OCI-LY7 (cell line): ENCODE measurements at regions not wholly inside any gene's neighbourhood (a gene's known extent, or its start where the extent isn't known, plus 50 kb on each side); places are given as distances from the start of the nearest gene placed in this dataset.

ENCODE experiments used
- BruUV-seq: library from RNA; stranded (reverse); fragments of 400-500 nt; replicated peaks from 2 replicates; lab custom pipeline; 2021; lab: Mats Ljungman, UMichigan
- CTCF ChIA-PET: fragments of 300-600 bp; sonication (Branson Sonifier 250); formaldehyde crosslinking; loops from one replicate; lab custom pipeline; 2022; ENCODE audit warnings: antibody characterized with exemption; ENCODE audit not compliant: unreplicated experiment; lab: Charles Lee
- POLR2A ChIA-PET: fragments of 300-600 bp; sonication (Branson Sonifier 250); formaldehyde crosslinking; loops from one replicate; lab custom pipeline; 2022; ENCODE audit warnings: antibody characterized with exemption; lab: Charles Lee
- DNase-seq: peaks from one replicate; pipeline ENCODE4 v3.0.0-alpha.2; 2015; ENCODE audit warnings: low spot score
- H2AFZ ChIP-seq: fragments of 200-600 bp; sonication (generic), shearing (Covaris generic); 2 replicates; pipeline ENCODE4 v1.6.1; 2014; ENCODE audit warnings: mild to moderate bottlenecking, antibody characterized with exemption, low read length, moderate library complexity
- H3K27ac ChIP-seq: fragments of 200-600 bp; sonication (generic); 2 replicates; pipeline ENCODE4 v1.5.1; 2014; ENCODE audit warnings: mixed run types, low read depth, mild to moderate bottlenecking, moderate library complexity, low read length, inconsistent platforms; ENCODE audit not compliant: poor library complexity, severe bottlenecking
- H3K36me3 ChIP-seq: fragments of 200-600 bp; sonication (generic); 2 replicates; pipeline ENCODE4 v1.6.1; 2014; ENCODE audit warnings: mild to moderate bottlenecking, antibody characterized with exemption, low read length, moderate library complexity, mixed read lengths; ENCODE audit not compliant: insufficient read depth
- H3K4me1 ChIP-seq: fragments of 200-600 bp; sonication (generic); 2 replicates; pipeline ENCODE4 v1.5.1; 2014; ENCODE audit warnings: mild to moderate bottlenecking, low read length; ENCODE audit not compliant: insufficient read depth, poor library complexity, severe bottlenecking
- H3K4me2 ChIP-seq: fragments of 200-600 bp; sonication (generic); 2 replicates; pipeline ENCODE4 v1.6.1; 2014; ENCODE audit warnings: mild to moderate bottlenecking, low read length
- H3K4me3 ChIP-seq: fragments of 200-600 bp; sonication (generic); 2 replicates; pipeline ENCODE4 v1.5.1; 2014; ENCODE audit warnings: mild to moderate bottlenecking, low read depth, low read length; ENCODE audit not compliant: poor library complexity, severe bottlenecking
- H3K79me2 ChIP-seq: fragments of 200-600 bp; sonication (generic); 2 replicates; pipeline ENCODE4 v1.6.1; 2016; ENCODE audit warnings: low read depth, mild to moderate bottlenecking, low read length, moderate library complexity, mixed read lengths; ENCODE audit not compliant: insufficient read depth
- H3K9me2 ChIP-seq: fragments of 200-600 bp; sonication (generic); 2 replicates; pipeline ENCODE4 v1.6.1; 2016; ENCODE audit warnings: mild to moderate bottlenecking, low read length, mixed read lengths; ENCODE audit not compliant: insufficient read depth
- H3K9me3 ChIP-seq: fragments of 200-600 bp; sonication (generic); 2 replicates; pipeline ENCODE4 v1.6.1; 2014; ENCODE audit warnings: mild to moderate bottlenecking, mixed run types, low read length, mixed read lengths
- H4K20me1 ChIP-seq: fragments of 200-600 bp; sonication (generic); 2 replicates; pipeline ENCODE4 v1.6.1; 2014; ENCODE audit warnings: mild to moderate bottlenecking, antibody characterized with exemption, low read length, moderate library complexity, mixed read lengths; ENCODE audit not compliant: insufficient read depth
- EZH2phosphoT487 ChIP-seq: fragments of 200-600 bp; sonication (generic); IDR thresholded peaks from 2 replicates; pipeline ENCODE4 v1.6.1; 2018; ENCODE audit warnings: low read depth, borderline replicate concordance, mild to moderate bottlenecking, mixed run types, antibody characterized with exemption, low read length, moderate library complexity, mixed read lengths
- intact Hi-C: fragments of 100-400 bp; cut with micrococcal nuclease; formaldehyde crosslinking; loops from one replicate; pipeline ENCODE4 v1.10.0; 2022; ENCODE audit not compliant: unreplicated experiment
- TF ChIP-seq, protein P1 (sequence below): fragments of 200-600 bp; sonication (generic); conservative IDR thresholded peaks from 2 replicates; pipeline ENCODE4 v1.5.1; 2014; ENCODE audit warnings: mild to moderate bottlenecking, antibody characterized with exemption, low read length, moderate library complexity, mixed read lengths

DNA sequence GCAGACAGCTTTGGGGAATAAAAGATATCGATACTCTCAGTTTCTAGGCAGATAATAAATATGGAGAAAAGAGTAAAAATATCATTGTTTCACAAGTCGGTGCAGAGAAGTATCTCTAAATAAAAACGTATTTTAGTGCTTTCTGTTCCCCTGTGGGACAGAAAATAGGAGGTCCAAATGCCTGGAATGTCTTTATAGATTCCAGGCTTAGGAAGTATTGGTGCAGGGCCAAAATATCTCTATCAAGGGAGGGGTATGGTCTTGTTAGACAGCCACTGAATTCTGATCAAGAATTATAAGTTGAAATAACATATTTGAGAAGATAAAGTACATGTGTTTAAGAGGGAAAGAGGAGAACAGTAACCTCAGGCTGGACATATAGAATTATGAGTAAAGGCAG lies 596.4 kb downstream of the PCDH18 start:
- ChIA-PET POLR2A (no interaction called here), CTCF (no interaction called here)
- H3K4me1 ChIP-seq, result no peaks in the 10 kb centered on the region
- no peak overlapping the region for H3K27ac ChIP-seq
- TF ChIP-seq, protein P1, sequence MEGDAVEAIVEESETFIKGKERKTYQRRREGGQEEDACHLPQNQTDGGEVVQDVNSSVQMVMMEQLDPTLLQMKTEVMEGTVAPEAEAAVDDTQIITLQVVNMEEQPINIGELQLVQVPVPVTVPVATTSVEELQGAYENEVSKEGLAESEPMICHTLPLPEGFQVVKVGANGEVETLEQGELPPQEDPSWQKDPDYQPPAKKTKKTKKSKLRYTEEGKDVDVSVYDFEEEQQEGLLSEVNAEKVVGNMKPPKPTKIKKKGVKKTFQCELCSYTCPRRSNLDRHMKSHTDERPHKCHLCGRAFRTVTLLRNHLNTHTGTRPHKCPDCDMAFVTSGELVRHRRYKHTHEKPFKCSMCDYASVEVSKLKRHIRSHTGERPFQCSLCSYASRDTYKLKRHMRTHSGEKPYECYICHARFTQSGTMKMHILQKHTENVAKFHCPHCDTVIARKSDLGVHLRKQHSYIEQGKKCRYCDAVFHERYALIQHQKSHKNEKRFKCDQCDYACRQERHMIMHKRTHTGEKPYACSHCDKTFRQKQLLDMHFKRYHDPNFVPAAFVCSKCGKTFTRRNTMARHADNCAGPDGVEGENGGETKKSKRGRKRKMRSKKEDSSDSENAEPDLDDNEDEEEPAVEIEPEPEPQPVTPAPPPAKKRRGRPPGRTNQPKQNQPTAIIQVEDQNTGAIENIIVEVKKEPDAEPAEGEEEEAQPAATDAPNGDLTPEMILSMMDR, result no peak
- TF ChIP-seq EZH2phosphoT487, result no peak
- no peak overlapping the region for H3K4me2 ChIP-seq
- BruUV-seq, result no TSS peak
- no peak overlapping the region for H2AFZ ChIP-seq
- no peaks in the 10 kb centered on the region for H3K79me2 ChIP-seq
- intact Hi-C loops, result no loop called here
- H3K9me2 ChIP-seq, result no peaks in the 10 kb centered on the region
- no peak overlapping the region for H3K4me3 ChIP-seq
- no peaks in the 10 kb centered on the region for H4K20me1 ChIP-seq
- no peaks in the 10 kb centered on the region for H3K36me3 ChIP-seq
- DNase-seq, result no peak
- H3K9me3 ChIP-seq, result no peaks in the 10 kb centered on the region

DNA sequence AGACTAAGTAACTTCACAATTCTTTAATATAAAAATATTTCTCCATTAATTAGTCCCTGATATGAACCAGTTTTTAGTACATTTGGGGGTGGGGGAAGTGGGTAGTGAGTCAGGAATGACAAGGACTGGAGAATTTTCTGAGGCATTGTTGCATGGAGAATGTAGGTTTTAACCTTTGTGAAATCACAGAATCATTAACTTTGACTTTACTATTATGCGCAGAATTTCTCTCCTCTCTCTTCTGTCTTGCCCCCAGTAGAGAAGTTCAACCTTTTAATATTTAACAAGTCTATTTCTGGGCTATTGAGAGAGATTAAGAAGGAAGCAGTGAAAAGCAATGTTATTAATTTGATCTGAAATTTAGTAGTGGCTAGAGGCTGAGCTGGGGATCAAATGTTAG lies 597.0 kb downstream of the PCDH18 start:
- Histone ChIP-seq H3K9me2 (no peaks in the 10 kb centered on the region), H3K79me2 (no peaks in the 10 kb centered on the region), H4K20me1 (no peaks in the 10 kb centered on the region), H3K4me3 (no peak overlapping the region), H2AFZ (no peak overlapping the region), H3K4me2 (no peak overlapping the region), H3K4me1 (no peaks in the 10 kb centered on the region), H3K36me3 (no peaks in the 10 kb centered on the region), H3K9me3 (no peaks in the 10 kb centered on the region), H3K27ac (no peak overlapping the region)
- TF ChIP-seq, protein P1, result no peak
- no peak for TF ChIP-seq EZH2phosphoT487
- intact Hi-C loops, result no loop called here
- ChIA-PET POLR2A (no interaction called here), CTCF (no interaction called here)
- DNase-seq, result no peak
- no TSS peak for BruUV-seq

GRCh38 chr4:136934601-136935000 lies 597.7 kb downstream of the PCDH18 start:
- Histone ChIP-seq H3K9me3 (no peaks in the 10 kb centered on the region), H3K79me2 (no peaks in the 10 kb centered on the region), H3K4me2 (no peak overlapping the region), H3K27ac (no peak overlapping the region), H2AFZ (no peak overlapping the region), H3K36me3 (no peaks in the 10 kb centered on the region), H3K9me2 (no peaks in the 10 kb centered on the region), H4K20me1 (no peaks in the 10 kb centered on the region), H3K4me1 (no peaks in the 10 kb centered on the region), H3K4me3 (no peak overlapping the region)
- intact Hi-C loops, result no loop called here
- DNase-seq, result no peak
- BruUV-seq, result no TSS peak
- no peak for TF ChIP-seq EZH2phosphoT487
- TF ChIP-seq, protein P1, result no peak
- ChIA-PET POLR2A (no interaction called here), CTCF (no interaction called here)
